ELF-1 (cell line): ENCODE measurements at regions not wholly inside any gene's neighbourhood (a gene's known extent, or its start where the extent isn't known, plus 50 kb on each side); places are given as distances from the start of the nearest gene placed in this dataset.

Experiments
- DNase-seq: peaks from one replicate; pipeline ENCODE4 v3.0.0-alpha.2; 2016; ENCODE audit warnings: low read depth, low spot score

- DNase-seq = no peak
Observed at GRCh38 chr13:54879036-54879435, 1850.4 kb downstream of the OLFM4 start.

DNA sequence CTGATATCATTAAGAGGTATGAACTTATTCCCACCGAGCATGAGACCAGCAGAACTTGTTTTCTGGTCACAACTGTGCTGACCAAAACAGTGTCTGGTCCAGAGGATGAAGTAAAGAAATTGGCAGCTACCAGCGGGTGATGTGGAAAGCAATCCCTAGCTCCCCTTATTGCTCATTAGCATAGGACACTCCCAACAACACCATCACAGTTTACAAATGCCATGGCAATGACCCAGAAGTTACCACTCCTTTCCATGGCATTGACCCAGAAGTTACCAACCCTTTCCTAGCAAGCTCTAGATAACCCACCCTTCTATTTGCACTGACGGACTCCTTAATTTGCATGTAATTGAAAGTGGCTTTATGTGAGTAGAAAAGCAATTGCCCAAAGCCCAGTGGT lies 1856.1 kb downstream of the OLFM4 start:
- no peak for DNase-seq

DNA sequence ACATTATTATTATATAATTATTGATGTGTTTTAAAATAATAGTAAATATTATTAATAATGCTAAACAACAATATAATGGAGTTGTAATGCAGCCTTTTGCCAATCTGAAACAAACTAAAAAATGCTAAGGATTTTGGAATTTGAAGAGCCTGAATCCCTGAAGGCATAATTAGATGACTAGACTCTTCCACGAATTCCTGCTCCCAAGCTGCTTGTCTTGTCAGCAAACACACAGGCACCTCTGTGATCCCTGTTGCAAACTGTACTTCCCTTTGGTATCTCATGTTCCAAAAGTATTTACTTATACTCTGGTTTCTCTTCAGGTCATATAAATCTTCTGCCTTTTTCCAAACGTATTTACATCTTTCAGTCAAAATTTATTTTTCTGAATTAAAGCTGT lies 1862.4 kb downstream of the OLFM4 start:
- DNase-seq = peak; percentile 13

DNA sequence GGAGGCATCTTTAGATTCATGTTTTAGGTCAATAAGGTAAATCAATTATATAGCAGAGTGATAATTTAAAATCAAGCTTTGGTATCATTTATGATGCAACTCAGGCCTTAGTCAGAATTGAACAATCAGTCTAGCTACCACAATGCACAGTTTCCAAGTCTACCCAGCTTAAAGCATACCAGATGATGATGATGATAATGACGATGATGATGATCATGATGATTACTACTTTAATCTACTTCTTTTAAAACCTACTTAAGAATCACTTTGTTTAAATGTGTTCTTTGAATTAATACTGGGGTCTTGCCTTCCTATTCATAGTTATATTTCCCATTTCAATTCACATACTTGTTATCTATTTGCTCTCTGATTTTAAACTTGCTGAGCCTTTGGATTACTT lies 1872.7 kb downstream of the OLFM4 start:
- DNase-seq = no peak

- DNase-seq = no peak
Observed at GRCh38 chr13:54912367-54912766, 1883.8 kb downstream of the OLFM4 start.

DNA sequence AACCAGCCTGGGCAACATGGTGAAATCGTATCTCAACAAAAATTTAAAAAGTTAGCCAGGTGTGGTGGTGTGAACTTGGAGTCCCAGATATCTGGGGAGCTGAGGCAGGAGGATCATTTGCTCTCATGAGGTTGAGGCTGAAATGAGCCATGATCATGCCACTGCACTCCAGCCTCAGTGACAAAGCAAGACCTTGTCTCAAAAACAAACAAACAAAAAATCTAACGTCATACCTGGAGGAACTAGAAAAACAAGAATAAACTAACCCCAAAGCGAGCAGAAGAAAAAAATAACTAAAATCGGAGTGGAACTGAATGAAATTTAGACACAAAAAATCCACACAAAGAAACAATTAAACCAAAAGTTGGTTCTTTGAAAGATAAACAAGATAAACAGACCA lies 1885.1 kb downstream of the OLFM4 start:
- no peak for DNase-seq

DNA sequence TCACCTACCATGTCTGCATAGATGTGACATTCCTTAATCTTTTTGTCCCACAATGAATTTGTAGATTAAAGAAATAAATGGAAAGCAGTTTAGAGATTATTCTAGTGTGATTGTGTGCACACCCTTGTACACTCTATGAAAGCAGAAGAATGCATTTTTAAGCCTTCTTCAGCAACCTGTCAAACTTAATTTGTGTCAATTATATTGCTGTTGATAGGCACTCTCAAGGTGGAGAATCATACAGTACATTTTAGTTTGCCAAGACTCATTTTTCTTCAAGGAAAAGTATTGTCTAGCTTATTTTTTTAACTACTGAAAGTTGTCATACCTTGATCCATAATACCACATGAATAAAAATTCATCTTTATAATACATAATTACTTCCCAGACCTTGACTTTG lies 1898.9 kb downstream of the OLFM4 start:
- DNase-seq = no peak

GRCh38 chr13:54928071-54928470 lies 1899.5 kb downstream of the OLFM4 start:
- no peak for DNase-seq

GRCh38 chr13:54934121-54934520 lies 1905.5 kb downstream of the OLFM4 start:
- no peak for DNase-seq

DNA sequence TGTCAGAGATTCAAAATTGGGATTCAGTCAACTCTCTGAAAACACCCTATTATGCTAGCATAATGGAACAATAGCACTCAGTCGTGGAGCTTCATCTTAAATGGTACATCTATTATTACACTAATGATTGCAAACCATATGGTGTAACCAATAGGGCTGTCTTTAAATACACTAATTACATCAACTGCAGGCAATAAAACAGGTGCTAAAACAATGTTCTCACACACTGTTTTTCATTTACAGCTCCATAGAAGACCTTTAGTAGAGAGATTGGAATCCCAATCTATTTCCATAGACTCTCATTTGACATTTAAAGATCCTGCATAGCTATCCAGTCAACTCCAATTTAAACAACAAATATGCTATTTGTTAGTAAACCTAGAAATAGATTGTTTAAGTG lies 1917.4 kb downstream of the OLFM4 start:
- DNase-seq = no peak

DNA sequence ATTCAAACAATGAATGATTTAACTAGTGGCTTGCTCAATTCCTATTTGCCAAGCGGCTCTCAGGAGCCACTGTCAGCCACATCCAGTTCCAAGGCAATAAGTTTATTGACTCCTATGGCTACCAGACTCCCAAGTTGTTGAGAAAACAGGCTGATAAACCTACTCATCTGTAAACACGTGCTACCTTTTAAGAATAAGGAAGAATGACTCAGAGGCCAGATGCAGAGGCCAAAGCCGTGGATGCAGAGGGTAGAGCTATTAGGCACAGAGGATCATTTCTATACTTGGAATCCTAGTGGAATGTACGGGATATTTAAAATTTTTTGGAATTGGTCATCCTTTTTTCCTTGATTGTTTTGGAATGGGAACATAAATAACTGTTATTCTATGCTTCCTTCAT lies 1921.1 kb downstream of the OLFM4 start:
- no peak for DNase-seq

- no peak for DNase-seq
Observed at GRCh38 chr13:54950546-54950945, 1921.9 kb downstream of the OLFM4 start.

DNA sequence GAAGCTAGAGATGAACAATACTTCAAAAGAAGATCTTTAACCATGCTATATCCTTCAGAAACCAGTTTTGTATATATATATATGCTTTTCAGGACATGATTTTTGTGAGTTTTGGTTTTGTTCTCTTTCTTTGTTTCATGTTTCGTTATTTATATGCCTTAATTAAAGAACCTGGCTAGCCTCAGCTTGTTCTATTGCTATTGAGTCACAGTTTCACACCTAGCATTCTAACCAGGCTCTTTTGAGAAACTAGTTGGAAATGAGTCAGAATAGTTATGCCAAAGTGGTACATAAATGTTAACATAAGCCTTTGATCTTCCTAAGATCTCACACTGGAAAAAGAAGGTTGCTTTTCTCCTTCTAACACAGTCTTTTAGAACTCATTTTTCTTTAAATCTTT lies 1925.2 kb downstream of the OLFM4 start:
- no peak for DNase-seq

GRCh38 chr13:54958781-54959180 lies 1930.2 kb downstream of the OLFM4 start:
- no peak for DNase-seq

- no peak for DNase-seq
Observed at GRCh38 chr13:54965881-54966280, 1937.3 kb downstream of the OLFM4 start.

GRCh38 chr13:54972838-54973237 lies 1944.2 kb downstream of the OLFM4 start:
- DNase-seq = no peak

DNA sequence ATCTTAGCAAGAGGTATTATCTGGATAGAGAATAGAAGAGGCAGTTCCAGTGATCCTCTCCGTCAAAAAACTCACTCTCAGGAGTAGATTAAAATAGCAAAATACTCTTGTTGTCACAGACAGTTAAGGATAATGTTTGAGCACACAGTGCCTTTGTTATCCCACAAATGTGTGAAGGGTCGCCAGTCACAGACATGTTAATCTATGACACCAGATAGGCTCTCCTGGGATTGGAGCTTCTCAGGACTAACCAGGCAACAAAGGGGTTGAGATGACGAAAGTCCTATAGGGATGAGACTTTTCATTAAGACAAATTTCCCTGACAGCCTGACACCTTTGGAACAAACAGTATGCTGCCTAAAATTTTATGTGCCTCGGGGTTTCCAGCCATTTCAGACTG lies 1947.1 kb downstream of the OLFM4 start:
- no peak for DNase-seq

GRCh38 chr13:54980651-54981050 lies 1952.0 kb downstream of the OLFM4 start:
- DNase-seq = no peak

GRCh38 chr13:54989418-54989817 lies 1960.8 kb downstream of the OLFM4 start:
- DNase-seq = no peak

- DNase-seq = no peak
Observed at GRCh38 chr13:54999399-54999907, 1970.8 kb downstream of the OLFM4 start.

DNA sequence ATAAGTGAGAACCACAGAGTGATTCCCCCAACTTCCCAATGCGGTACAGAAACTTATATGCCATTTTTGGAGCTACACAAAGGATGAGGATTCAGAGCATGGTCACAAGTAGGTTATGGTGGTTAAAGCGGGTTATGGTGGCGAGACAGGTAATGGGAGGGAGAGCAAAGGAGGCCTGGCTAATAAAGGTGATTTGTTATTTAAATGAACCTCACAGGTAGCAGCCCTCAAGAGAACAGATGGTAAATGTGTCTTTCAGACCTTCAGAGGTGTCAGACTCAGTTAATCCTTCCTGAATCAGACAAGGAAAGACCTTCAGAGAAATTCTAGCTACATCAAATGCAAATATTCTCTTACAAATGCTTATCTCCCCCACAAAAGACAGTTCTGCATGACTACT lies 1971.4 kb downstream of the OLFM4 start:
- DNase-seq = peak; percentile 32

GRCh38 chr13:55000844-55001243 lies 1972.2 kb downstream of the OLFM4 start:
- DNase-seq = no peak

GRCh38 chr13:55001881-55002280 lies 1973.3 kb downstream of the OLFM4 start:
- no peak for DNase-seq

DNA sequence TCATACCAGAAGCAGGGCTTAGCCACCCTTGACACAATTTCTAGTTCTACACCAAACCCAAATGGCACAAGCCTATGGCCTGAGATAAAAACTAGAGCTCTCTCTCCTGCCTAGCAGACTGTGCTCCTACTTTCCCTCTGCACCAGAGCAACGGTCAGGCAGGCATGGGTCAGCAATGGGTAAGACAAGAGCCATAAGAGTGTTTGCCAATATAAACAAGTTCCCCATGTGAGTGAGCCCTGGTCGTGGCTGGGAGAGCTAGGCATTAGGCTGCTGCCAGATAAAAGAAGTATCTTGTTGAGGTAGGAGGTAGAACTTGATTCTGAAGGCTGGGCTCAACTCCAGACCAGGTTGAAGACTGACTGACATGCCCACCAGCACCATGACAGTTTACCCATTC lies 1979.1 kb downstream of the OLFM4 start:
- no peak for DNase-seq

GRCh38 chr13:55013051-55013450 lies 1984.4 kb downstream of the OLFM4 start:
- DNase-seq = peak; percentile 18
